OCI-LY3 (cell line): ENCODE measurements at regions not wholly inside any gene's neighbourhood (a gene's known extent, or its start where the extent isn't known, plus 50 kb on each side); places are given as distances from the start of the nearest gene placed in this dataset.

Experiments used
- H2AFZ ChIP-seq: fragments of 200-600, 300-600 bp; shearing (Covaris generic); 2 replicates; pipeline ENCODE4 v1.6.0; 2014; ENCODE audit warnings: antibody characterized with exemption, low read depth, low read length
- H3K27ac ChIP-seq: fragments of 200-600, 300-600 bp; sonication (generic); 2 replicates; pipeline ENCODE4 v1.5.1; 2014; ENCODE audit warnings: mild to moderate bottlenecking, low read length, moderate library complexity, mixed read lengths
- H3K27me3 ChIP-seq: fragments of 200-600, 300-600 bp; sonication (generic); 2 replicates; pipeline ENCODE4 v1.6.1; 2014; ENCODE audit warnings: low read depth, low read length, mixed read lengths
- H3K36me3 ChIP-seq: fragments of 200-600, 300-600 bp; sonication (generic); replicated peaks from 2 replicates; pipeline ENCODE3; 2014; ENCODE audit warnings: low read depth, low read length, mixed read lengths
- H3K4me1 ChIP-seq: fragments of 300-600, 200-600 bp; sonication (generic); 2 replicates; pipeline ENCODE4 v1.6.1; 2014; ENCODE audit warnings: low read length, mixed read lengths
- H3K4me2 ChIP-seq: fragments of 200-600, 300-600 bp; sonication (generic); 2 replicates; pipeline ENCODE4 v1.6.1; 2014; ENCODE audit warnings: low read length, mixed read lengths
- H3K4me3 ChIP-seq: fragments of 300-600, 200-600 bp; sonication (generic); 2 replicates; pipeline ENCODE4 v1.5.1; 2014; ENCODE audit warnings: antibody characterized with exemption, mild to moderate bottlenecking, low read length, moderate library complexity
- H3K79me2 ChIP-seq: fragments of 300-600, 200-600 bp; shearing (Covaris generic); 2 replicates; pipeline ENCODE4 v1.6.1; 2014; ENCODE audit warnings: mild to moderate bottlenecking, low read length, mixed read lengths
- H3K9ac ChIP-seq: fragments of 300-600, 200-600 bp; shearing (Covaris generic); 2 replicates; pipeline ENCODE4 v1.6.0; 2014; ENCODE audit warnings: mild to moderate bottlenecking, low read length, moderate library complexity
- H3K9me3 ChIP-seq: fragments of 200-600, 300-600 bp; shearing (Covaris generic); 2 replicates; pipeline ENCODE4 v1.6.1; 2014; ENCODE audit warnings: low read length, mixed read lengths; ENCODE audit not compliant: insufficient read depth
- H4K20me1 ChIP-seq: fragments of 200-600, 300-600 bp; sonication (generic); 2 replicates; pipeline ENCODE4 v1.6.1; 2016; ENCODE audit warnings: low read length, mixed read lengths; ENCODE audit not compliant: insufficient read depth
- EZH2phosphoT487 ChIP-seq: fragments of 200-600 bp; shearing (Covaris generic); IDR thresholded peaks from 2 replicates; pipeline ENCODE4 v1.6.1; 2018; ENCODE audit warnings: antibody characterized with exemption, mixed run types, low read depth
- TF ChIP-seq, protein P1 (sequence below): fragments of 200-600, 300-600 bp; sonication (generic); IDR thresholded peaks from 2 replicates; pipeline ENCODE4 v1.5.1; 2014; ENCODE audit warnings: antibody characterized with exemption, low read length, low read depth

DNA sequence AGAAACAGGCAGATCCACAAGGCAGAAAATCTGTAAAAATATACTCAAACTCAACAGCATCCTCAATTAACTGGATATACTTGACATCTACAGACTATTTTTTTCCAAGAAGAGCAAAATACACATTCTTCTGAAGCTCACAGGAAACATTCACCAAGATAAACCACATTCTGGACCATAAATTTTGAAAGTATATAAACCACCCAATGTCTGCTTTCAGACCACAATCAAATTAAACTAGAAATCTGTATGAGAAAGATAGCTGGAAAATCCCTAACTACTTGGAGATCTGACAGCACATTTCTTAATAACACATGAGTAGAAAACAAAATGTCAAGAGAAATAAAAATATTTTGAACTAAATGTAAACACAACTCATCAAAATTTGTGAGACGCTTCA lies 195.5 kb downstream of the ERMARD start:
- Histone ChIP-seq H3K27me3 (no peaks in the 10 kb centered on the region), H3K4me1 (peaks cover 6% of the 10 kb centered on the region), H3K4me3 (no peak overlapping the region), H3K79me2 (no peaks in the 10 kb centered on the region), H3K27ac (no peak overlapping the region), H3K4me2 (no peak overlapping the region), H3K9ac (no peak overlapping the region), H2AFZ (no peak overlapping the region), H4K20me1 (no peaks in the 10 kb centered on the region), H3K36me3 (no peaks in the 10 kb centered on the region), H3K9me3 (no peaks in the 10 kb centered on the region)
- TF ChIP-seq, protein P1, sequence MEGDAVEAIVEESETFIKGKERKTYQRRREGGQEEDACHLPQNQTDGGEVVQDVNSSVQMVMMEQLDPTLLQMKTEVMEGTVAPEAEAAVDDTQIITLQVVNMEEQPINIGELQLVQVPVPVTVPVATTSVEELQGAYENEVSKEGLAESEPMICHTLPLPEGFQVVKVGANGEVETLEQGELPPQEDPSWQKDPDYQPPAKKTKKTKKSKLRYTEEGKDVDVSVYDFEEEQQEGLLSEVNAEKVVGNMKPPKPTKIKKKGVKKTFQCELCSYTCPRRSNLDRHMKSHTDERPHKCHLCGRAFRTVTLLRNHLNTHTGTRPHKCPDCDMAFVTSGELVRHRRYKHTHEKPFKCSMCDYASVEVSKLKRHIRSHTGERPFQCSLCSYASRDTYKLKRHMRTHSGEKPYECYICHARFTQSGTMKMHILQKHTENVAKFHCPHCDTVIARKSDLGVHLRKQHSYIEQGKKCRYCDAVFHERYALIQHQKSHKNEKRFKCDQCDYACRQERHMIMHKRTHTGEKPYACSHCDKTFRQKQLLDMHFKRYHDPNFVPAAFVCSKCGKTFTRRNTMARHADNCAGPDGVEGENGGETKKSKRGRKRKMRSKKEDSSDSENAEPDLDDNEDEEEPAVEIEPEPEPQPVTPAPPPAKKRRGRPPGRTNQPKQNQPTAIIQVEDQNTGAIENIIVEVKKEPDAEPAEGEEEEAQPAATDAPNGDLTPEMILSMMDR = no peak
- TF ChIP-seq EZH2phosphoT487 = no peak

DNA sequence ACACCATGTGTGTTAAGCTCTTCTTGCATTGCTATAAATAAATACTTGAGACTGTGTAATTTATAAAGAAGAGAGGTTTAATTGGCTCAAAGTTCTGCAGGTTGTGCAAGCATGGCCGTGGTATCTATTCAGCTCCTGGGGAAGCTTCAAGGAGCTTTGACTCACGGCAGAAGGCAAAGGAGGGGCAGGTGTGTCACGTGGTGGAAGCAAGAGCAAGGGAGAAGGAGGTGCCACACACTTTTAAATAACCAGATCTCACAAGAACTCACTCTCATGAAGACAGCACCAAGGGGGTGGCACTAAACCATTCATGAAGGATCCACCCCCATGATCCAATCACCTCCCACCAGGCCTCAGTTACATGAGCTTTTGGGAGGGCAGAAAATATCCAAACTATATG lies 193.7 kb downstream of the ERMARD start:
- Histone ChIP-seq H3K9me3 (no peaks in the 10 kb centered on the region), H3K9ac (no peak overlapping the region), H3K36me3 (no peaks in the 10 kb centered on the region), H3K79me2 (no peaks in the 10 kb centered on the region), H3K4me2 (no peak overlapping the region), H3K4me1 (peaks cover 6% of the 10 kb centered on the region), H2AFZ (no peak overlapping the region), H3K4me3 (no peak overlapping the region), H4K20me1 (no peaks in the 10 kb centered on the region), H3K27ac (no peak overlapping the region), H3K27me3 (no peaks in the 10 kb centered on the region)
- TF ChIP-seq, protein P1 = no peak
- TF ChIP-seq EZH2phosphoT487 = no peak

DNA sequence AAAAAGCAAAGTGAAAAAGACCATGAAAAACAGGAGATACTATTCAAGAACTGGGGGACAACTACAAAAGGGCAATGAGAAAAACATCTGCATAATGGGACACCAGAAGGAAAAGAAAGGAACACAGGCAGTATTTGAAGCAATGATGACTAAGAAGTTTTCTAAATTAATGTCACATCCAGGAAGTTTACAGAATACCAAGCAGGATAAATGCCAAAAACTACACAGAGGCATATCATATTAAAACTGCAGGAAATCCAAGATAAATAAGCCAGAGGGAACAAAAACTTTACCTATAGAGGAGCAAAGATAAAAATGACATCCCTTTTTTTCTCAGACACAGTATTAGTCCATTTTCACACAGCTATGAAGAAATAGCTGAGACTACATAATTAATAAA lies 193.0 kb downstream of the ERMARD start:
- Histone ChIP-seq H3K27ac (no peak overlapping the region), H3K9me3 (no peaks in the 10 kb centered on the region), H2AFZ (no peak overlapping the region), H3K79me2 (no peaks in the 10 kb centered on the region), H3K4me1 (peaks cover 1% of the 10 kb centered on the region; the same call in 1 of the 2 replicates), H3K4me3 (no peak overlapping the region), H4K20me1 (no peaks in the 10 kb centered on the region), H3K4me2 (no peak overlapping the region), H3K36me3 (no peaks in the 10 kb centered on the region), H3K27me3 (no peaks in the 10 kb centered on the region), H3K9ac (no peak overlapping the region)
- TF ChIP-seq, protein P1 = no peak
- TF ChIP-seq EZH2phosphoT487 = no peak

DNA sequence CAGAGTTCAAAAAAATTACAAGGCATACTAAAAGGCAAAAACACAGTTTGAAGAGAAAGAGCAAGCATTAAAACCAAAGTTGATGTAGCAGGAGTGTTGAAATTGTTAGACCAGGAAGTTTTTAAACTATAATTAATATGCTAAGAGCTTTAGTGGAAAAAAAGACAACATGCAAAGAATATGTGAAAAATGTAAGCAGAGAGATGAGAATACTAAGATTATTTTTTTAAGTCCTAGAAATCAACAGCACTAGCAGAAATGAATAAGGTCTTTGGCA lies 192.6 kb downstream of the ERMARD start:
- Histone ChIP-seq H3K27me3 (no peaks in the 10 kb centered on the region), H3K9ac (no peak overlapping the region)

More for the DNA sequence above, 192.6 kb downstream of the ERMARD start:
- H3K79me2 ChIP-seq = no peaks in the 10 kb centered on the region
- H3K4me1 ChIP-seq = no peaks in the 10 kb centered on the region
- H3K27ac ChIP-seq = no peak overlapping the region
- H3K36me3 ChIP-seq = no peaks in the 10 kb centered on the region
- no peak overlapping the region for H2AFZ ChIP-seq
- TF ChIP-seq EZH2phosphoT487 = no peak
- TF ChIP-seq, protein P1 = no peak
- no peak overlapping the region for H3K4me2 ChIP-seq
- no peak overlapping the region for H3K4me3 ChIP-seq
- H3K9me3 ChIP-seq = no peaks in the 10 kb centered on the region
- no peaks in the 10 kb centered on the region for H4K20me1 ChIP-seq
